GM19397 (cell line): ENCODE measurements at regions not wholly inside any gene's neighbourhood (a gene's known extent, or its start where the extent isn't known, plus 50 kb on each side); places are given as distances from the start of the nearest gene placed in this dataset.
"Not testable (repeated sequence)": the region's sequence is repeated elsewhere in the genome, so short reads cannot be mapped to it uniquely, and the experiment has no call there.

Experiments used
- ATAC-seq: cut with Tn5 transposase; IDR thresholded peaks from one replicate; pipeline ENCODE4 v1.9.1; 2021; ENCODE audit warnings: mild to moderate bottlenecking, moderate library complexity; ENCODE audit not compliant: unreplicated experiment

DNA sequence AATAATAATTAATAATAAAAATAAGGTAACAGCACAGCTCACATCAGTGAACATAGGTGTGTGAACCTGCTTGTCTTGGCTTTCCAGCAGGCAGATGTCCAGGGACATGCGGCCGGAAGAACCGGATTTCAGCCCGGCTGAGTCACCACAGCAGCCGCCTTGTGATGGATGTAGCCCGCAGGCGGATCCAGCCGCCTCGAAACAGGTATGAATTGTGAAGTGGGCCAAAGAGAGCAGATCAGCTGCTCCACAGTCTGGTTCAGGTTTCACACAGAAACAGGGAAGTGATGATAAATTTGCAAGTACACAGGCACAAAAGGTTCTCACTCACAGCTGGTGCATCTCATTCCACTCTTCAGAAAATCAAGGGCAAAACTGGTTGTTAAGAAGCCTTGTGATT lies 55.1 kb downstream of the ID4 start:
- ATAC-seq, result no peak

DNA sequence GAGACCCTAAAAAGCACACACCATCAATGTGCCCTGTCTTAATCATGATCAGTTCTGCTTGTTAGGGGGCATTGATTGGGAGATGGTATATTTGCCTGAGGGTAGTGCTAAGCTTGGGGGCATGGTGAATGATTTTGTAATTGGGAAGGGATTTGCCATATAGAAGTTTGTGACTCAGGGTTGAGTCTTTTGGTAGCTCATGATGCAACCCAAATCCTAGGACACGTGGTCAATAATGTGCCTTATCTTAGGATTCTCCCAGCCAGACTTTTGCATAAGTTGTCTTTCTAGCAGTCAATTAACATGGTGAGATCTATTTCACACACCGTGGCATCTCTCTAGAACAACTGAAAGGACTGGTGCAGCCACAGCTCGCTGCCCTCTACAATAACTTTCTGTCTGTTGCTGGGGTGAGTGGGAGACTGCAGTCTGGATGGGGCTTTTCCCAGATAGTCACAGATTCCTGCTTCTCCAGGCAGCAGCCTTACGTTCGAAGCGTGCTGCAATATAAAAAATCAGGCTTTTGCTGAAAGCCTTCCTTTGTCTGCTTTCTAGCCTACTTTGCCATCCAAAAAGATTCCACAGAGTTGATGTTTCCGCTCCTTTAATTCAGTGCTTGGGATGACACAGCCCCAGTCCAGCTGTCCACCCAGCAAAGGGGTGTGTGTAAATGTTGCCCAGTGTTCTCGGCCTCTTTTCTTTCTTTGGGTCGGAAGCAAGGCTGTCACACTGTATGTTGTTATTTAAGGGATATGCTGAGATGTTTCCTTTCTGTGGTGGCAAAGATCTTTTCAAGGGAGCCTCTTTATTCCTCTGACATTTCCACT lies 58.9 kb downstream of the ID4 start:
- no peak for ATAC-seq

DNA sequence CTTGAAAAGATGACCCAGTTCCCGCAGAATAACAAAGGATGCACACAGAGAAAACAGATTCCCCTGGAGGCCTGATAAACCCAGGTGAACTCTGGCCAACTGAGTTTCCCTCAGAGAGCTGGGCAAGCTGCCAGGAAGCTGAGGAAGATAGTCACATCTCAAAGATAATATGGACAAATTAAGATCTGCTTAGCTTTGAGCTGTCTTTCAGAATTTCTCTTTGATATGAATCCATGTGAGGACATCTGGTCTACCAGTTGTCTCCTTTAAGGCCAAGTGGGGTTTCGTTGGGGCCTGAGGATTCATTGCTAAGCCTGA lies 59.5 kb downstream of the ID4 start:
- ATAC-seq, result no peak

- no peak for ATAC-seq
Observed at GRCh38 chr6:19898141-19898740, 61.1 kb downstream of the ID4 start.

GRCh38 chr6:19902201-19902600 lies 65.0 kb downstream of the ID4 start:
- ATAC-seq, result no peak

DNA sequence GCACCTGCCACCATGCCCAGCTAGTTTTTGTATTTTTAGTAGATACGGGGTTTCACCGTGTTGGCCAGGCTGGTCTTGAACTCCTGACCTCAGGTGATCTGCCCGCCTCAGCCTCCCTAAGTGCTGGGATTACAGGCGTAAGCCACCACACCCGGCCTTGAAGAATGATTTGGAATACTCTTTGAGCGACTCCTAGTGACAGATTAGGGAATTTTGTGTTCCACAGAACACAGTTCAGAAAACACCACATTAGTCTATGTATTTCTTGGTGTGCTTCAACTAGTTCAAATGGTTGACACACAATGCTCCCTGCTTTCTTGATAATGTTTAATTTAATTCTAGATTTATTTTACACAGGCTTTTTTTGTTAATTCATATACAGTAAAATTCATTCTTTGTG lies 67.2 kb downstream of the ID4 start:
- not testable (repeated sequence) for ATAC-seq

GRCh38 chr6:19905584-19905983 lies 68.4 kb downstream of the ID4 start:
- ATAC-seq, result no peak

GRCh38 chr6:19906171-19906570 lies 69.0 kb downstream of the ID4 start:
- no peak for ATAC-seq

DNA sequence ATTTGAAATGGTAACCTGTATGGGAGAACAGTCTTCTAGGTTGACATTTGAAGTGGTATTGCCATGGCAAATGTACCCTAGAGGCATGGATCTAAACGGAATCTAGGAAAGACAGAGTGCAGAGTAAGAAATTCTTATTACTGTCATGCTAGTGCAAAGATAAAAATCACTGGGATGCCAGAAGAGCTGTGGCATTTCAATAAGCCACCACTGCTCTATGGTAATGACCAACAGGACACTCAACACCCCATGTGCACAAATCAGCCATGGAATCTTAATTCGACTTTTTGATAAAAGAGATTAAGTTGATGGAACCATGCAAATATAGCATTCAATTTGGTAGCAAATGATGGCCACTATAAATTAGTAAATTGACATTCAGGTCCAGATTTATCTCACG lies 74.1 kb downstream of the ID4 start:
- ATAC-seq, result no peak

DNA sequence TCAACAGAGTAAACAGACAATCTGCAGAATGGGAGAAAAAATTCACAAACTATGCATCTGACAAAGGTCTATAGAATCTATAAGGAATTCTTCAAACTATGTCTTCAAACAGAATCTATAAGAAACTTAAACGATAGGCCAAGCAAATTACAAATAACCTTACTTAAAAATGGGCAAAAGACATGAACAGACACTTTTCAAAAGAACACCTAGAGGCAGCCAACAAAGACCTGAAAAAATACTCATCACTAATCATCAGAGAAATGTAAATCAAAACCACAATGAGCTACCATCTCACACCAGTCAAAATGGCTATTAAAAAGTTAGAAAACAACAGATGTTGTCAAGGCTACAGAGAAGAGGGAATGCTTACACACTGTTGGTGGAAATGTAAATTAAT lies 81.3 kb downstream of the ID4 start:
- no peak for ATAC-seq

DNA sequence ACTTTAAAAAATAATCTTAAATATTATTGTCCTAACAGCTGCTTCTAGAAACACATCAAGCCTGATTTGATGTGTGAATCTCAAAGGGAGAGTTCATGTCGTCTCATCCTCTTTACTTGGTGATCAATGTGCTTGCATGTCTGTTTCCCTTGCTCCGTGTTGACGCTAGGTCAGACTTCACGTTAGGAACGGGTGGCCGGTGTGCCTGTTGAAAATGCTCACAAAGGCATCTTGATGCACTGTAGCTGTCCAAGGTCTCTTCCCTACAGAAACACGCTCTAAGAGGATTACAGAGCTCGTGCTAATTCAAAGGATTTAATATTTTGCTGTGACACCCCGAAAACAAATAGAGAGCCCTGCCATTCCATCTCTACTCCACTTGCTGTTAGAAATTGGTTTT lies 84.6 kb downstream of the ID4 start:
- ATAC-seq, result no peak

GRCh38 chr6:19925533-19925932 lies 88.4 kb downstream of the ID4 start:
- peak; percentile 62 for ATAC-seq

GRCh38 chr6:19928461-19928860 lies 91.3 kb downstream of the ID4 start:
- no peak for ATAC-seq

DNA sequence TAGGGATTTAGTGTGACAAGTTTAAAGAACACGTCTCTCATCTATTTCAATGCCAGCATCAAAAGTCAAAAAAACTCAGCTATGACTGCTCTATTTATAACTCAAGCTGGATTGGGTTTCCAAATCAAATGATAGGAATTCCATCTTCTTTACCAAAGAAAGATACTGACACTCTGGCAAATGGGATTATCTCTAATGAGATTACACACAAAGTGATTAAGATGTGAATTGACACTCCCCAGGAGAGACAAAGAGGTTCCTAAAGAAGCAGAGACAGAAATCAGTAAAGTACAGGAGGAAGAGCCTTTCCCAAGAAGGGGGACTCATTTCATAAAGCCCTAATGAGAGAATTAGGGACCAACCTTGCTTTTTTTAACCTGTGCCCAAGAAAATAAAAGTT lies 92.1 kb downstream of the ID4 start:
- no peak for ATAC-seq

GRCh38 chr6:19934996-19935591 lies 97.9 kb downstream of the ID4 start:
- no peak for ATAC-seq

- not testable (repeated sequence) for ATAC-seq
Observed at GRCh38 chr6:19939321-19939720, 102.2 kb downstream of the ID4 start.

GRCh38 chr6:19939926-19940325 lies 102.8 kb downstream of the ID4 start:
- not testable (repeated sequence) for ATAC-seq

DNA sequence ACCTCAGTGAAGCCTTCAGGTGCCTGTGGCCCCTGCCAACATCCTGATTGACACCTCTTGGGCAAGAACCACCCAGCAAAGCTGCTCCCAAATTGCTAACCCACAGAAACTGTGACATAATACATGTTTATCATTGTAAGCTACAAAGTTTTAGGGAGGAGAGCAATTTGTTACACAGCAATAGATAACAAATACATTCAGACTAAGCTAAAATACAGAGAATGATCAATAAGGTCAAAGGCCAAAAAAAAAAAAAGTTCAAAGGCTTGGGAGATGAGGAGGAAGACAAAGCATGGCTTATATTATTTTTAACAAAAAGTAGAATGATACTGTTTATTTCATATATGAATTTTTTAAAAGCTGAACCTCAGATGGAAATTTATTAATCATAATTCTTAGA lies 105.9 kb downstream of the ID4 start:
- ATAC-seq, result no peak

DNA sequence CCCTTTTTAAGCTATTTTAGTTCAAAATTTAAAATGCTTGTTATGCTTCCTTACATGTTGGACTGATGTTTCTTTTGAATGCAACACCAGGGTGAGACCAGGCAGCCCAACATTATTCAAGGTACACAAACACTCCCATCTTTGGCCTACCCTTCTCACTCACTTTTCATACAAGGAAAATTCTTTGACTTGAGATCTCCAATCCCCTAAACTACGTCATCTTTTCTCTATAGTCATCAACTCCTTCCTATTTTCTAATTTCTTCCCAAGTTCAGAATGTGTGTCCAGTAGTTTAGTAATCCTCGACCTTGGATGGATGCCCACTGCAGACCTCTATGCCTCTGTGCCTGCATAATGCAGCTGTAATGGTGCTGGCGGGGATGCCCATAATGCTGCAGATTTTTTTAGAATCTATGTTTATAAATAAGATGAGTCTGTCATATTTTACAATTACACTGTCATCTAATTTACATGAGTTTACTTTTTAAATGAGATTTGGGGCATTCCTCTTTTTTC lies 108.7 kb downstream of the ID4 start:
- no peak for ATAC-seq

- ATAC-seq, result no peak
Observed at GRCh38 chr6:19949155-19949554, 112.0 kb downstream of the ID4 start.

GRCh38 chr6:19964115-19964514 lies 126.9 kb downstream of the ID4 start:
- no peak for ATAC-seq

GRCh38 chr6:19968201-19968600 lies 131.0 kb downstream of the ID4 start:
- no peak for ATAC-seq
